HT-29 (cell line): ENCODE measurements at regions not wholly inside any gene's neighbourhood (a gene's known extent, or its start where the extent isn't known, plus 50 kb on each side); places are given as distances from the start of the nearest gene placed in this dataset.
"Not testable (repeated sequence)": the region's sequence is repeated elsewhere in the genome, so short reads cannot be mapped to it uniquely, and the experiment has no call there.

Experiments
- DNase-seq: peaks from one replicate; pipeline ENCODE4 v3.0.0-alpha.2; 2015; ENCODE audit warnings: low spot score

- no peak for DNase-seq
Observed at GRCh38 chr14:22303589-22304195, 285.3 kb downstream of the DAD1 start.

GRCh38 chr14:22300646-22301045, 288.4 kb downstream of the DAD1 start:
- no peak for DNase-seq

- DNase-seq: no peak
Observed at GRCh38 chr14:22297376-22297775, 291.6 kb downstream of the DAD1 start.

GRCh38 chr14:22296722-22297121, 292.3 kb downstream of the DAD1 start:
- DNase-seq: peak; percentile 30

- no peak for DNase-seq
Observed at GRCh38 chr14:22296088-22296487, 292.9 kb downstream of the DAD1 start.

- DNase-seq: no peak
Observed at GRCh38 chr14:22291406-22291805, 297.6 kb downstream of the DAD1 start.

GRCh38 chr14:22289570-22289969, 299.5 kb downstream of the DAD1 start:
- no peak for DNase-seq

GRCh38 chr14:22285991-22286390, 303.0 kb downstream of the DAD1 start:
- DNase-seq: no peak

- DNase-seq: no peak
Observed at GRCh38 chr14:22282949-22283348, 306.1 kb downstream of the DAD1 start.

- no peak for DNase-seq
Observed at GRCh38 chr14:22282417-22282816, 306.6 kb downstream of the DAD1 start.

GRCh38 chr14:22281447-22281874, 307.6 kb downstream of the DAD1 start:
- DNase-seq: not testable (repeated sequence)

GRCh38 chr14:22280497-22281316, 308.3 kb downstream of the DAD1 start:
- no peak for DNase-seq

- peak; percentile 22 for DNase-seq
Observed at GRCh38 chr14:22276913-22277816, 311.9 kb downstream of the DAD1 start.

- DNase-seq: no peak
Observed at GRCh38 chr14:22271838-22272799, 316.9 kb downstream of the DAD1 start.

GRCh38 chr14:22268875-22269274, 320.1 kb downstream of the DAD1 start:
- DNase-seq: peak; percentile 37

GRCh38 chr14:22266683-22267082, 322.3 kb downstream of the DAD1 start:
- no peak for DNase-seq

- no peak for DNase-seq
Observed at GRCh38 chr14:22266142-22266442, 322.9 kb downstream of the DAD1 start.

- no peak for DNase-seq
Observed at GRCh38 chr14:22265319-22266141, 323.5 kb downstream of the DAD1 start.

GRCh38 chr14:22264759-22265158, 324.3 kb downstream of the DAD1 start:
- no peak for DNase-seq

GRCh38 chr14:22263961-22264360, 325.1 kb downstream of the DAD1 start:
- DNase-seq: no peak
